ENCODE measurements at regions not wholly inside any gene's neighbourhood (a gene's known extent, or its start where the extent isn't known, plus 50 kb on each side); places are given as distances from the start of the nearest gene placed in this dataset.

DNA sequence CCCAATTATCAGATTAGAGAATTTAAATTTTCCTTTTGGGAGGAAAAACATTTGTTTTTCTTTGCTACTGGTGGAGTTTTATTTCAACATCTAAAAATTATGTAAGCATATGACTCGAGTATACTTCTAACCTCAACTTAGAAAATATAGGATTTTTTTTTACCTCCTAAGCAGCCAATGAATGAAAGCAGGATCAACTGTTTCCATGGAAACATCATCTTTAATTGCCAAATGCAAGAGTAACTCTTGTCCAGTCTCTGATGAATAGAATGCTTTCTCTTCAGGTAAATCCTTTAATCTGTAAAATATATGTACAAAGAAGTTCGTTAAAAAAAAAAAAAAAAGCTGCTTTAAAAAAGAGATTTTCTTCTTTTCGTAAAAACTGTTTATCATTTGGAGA lies 93.6 kb downstream of the CNTN3 start:
- no peak for DNase-seq (ENCODE audit: low read depth, low spot score)
- TF ChIP-seq, protein P1, sequence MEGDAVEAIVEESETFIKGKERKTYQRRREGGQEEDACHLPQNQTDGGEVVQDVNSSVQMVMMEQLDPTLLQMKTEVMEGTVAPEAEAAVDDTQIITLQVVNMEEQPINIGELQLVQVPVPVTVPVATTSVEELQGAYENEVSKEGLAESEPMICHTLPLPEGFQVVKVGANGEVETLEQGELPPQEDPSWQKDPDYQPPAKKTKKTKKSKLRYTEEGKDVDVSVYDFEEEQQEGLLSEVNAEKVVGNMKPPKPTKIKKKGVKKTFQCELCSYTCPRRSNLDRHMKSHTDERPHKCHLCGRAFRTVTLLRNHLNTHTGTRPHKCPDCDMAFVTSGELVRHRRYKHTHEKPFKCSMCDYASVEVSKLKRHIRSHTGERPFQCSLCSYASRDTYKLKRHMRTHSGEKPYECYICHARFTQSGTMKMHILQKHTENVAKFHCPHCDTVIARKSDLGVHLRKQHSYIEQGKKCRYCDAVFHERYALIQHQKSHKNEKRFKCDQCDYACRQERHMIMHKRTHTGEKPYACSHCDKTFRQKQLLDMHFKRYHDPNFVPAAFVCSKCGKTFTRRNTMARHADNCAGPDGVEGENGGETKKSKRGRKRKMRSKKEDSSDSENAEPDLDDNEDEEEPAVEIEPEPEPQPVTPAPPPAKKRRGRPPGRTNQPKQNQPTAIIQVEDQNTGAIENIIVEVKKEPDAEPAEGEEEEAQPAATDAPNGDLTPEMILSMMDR (IDR thresholded peaks at IDR 0.05; ENCODE audit: insufficient read depth, low read length, missing control alignments), result no peak
- no peak overlapping the region for H3K4me3 ChIP-seq (ENCODE audit: low read depth, low read length)
- ChIA-PET POLR2A (no interaction called here), CTCF (no interaction called here)

GRCh38 chr3:74518610-74519009 lies 95.8 kb downstream of the CNTN3 start:
- no peak overlapping the region for H3K4me3 ChIP-seq (ENCODE audit: low read depth, low read length)
- ChIA-PET POLR2A (no interaction called here), CTCF (no interaction called here)
- TF ChIP-seq, protein P1 (IDR thresholded peaks at IDR 0.05; ENCODE audit: insufficient read depth, low read length, missing control alignments), result no peak
- DNase-seq (ENCODE audit: low read depth, low spot score), result no peak

DNA sequence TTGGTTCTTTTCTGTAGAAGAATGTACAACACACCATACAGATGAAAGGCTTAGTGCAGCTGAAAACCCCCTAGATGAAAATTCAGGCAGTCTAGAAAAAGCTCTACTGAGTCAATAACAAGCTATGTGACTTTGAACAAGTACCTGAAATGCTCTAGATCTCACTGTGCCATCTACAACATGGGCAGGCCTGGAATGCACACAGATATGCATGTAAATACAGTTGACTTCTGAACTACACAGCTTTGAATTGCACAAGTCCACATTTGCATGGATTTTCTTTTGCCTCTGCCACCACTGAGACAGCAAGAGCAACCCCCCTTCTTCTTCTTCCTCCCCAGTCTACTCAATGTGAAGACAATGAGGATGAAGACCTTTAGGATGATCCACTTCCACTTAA lies 98.4 kb downstream of the CNTN3 start:
- CTCF ChIA-PET, result no interaction called here
- TF ChIP-seq, protein P1 (IDR thresholded peaks at IDR 0.05; ENCODE audit: insufficient read depth, low read length, missing control alignments), result no peak
- H3K4me3 ChIP-seq (ENCODE audit: low read depth, low read length), result no peak overlapping the region
- POLR2A ChIA-PET, result no interaction called here
- no peak for DNase-seq (ENCODE audit: low read depth, low spot score)

- TF ChIP-seq, protein P1 (IDR thresholded peaks at IDR 0.05; ENCODE audit: insufficient read depth, low read length, missing control alignments), result no peak
- CTCF ChIA-PET, result no interaction called here
- no peak overlapping the region for H3K4me3 ChIP-seq (ENCODE audit: low read depth, low read length)
Measured at GRCh38 chr3:74515451-74515850, 99.0 kb downstream of the CNTN3 start.

DNA sequence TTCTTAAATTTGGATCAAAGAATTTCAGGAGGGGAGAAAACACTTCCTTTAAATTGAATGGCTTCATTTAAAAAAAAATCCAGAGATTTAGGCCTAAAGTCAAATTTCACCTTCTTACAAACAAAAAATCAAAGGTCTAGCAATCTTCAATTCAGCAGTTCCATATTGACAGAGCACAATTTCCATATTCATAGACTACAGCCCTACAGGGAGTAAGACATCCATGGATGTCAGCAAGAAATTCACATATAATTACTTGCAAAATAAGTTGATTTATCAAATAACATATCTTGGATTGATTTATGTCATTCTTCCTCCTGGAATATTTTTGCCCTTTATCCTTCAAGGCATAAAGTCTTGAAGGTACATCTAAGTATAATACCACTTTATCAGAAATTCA lies 103.4 kb downstream of the CNTN3 start:
- ChIA-PET CTCF (interaction anchor here (1.7 kb wide), 1 partner anchor 9 kb away, joined by 4 read pairs; no protein-coding TSS in a partner anchor), POLR2A (no interaction called here)
- TF ChIP-seq, protein P1 (IDR thresholded peaks at IDR 0.05; ENCODE audit: insufficient read depth, low read length, missing control alignments), result no peak
- DNase-seq (ENCODE audit: low read depth, low spot score), result no peak
- no peak overlapping the region for H3K4me3 ChIP-seq (ENCODE audit: low read depth, low read length)

More at GRCh38 chr3:74515451-74515850, 99.0 kb downstream of the CNTN3 start:
- POLR2A ChIA-PET, result no interaction called here
- DNase-seq (ENCODE audit: low read depth, low spot score), result no peak

GRCh38 chr3:74510261-74510818 lies 104.1 kb downstream of the CNTN3 start:
- CTCF ChIA-PET, result no interaction called here
- POLR2A ChIA-PET, result no interaction called here
- no peak for DNase-seq (ENCODE audit: low read depth, low spot score)
- H3K4me3 ChIP-seq (ENCODE audit: low read depth, low read length), result no peak overlapping the region
- TF ChIP-seq, protein P1 (IDR thresholded peaks at IDR 0.05; ENCODE audit: insufficient read depth, low read length, missing control alignments), result no peak
